ENCODE measurements at regions not wholly inside any gene's neighbourhood (a gene's known extent, or its start where the extent isn't known, plus 50 kb on each side); places are given as distances from the start of the nearest gene placed in this dataset.

GRCh38 chr20:40926928-40927327 is 101.7 kb upstream of the TOP1 start:
- TF ChIP-seq CTCF (IDR thresholded peaks at IDR 0.05), result no peak
- DNase-seq (ENCODE audit: low spot score), result no peak
- H3K27ac ChIP-seq, result no peak overlapping the region
- H3K4me3 ChIP-seq, result no peak overlapping the region

GRCh38 chr20:40930561-40930960 is 98.1 kb upstream of the TOP1 start:
- DNase-seq (ENCODE audit: low spot score), result no peak
- Histone ChIP-seq H3K4me3 (no peak overlapping the region), H3K27ac (no peak overlapping the region)
- no peak for TF ChIP-seq CTCF (IDR thresholded peaks at IDR 0.05)

- DNase-seq (ENCODE audit: low spot score), result no peak
- TF ChIP-seq CTCF (IDR thresholded peaks at IDR 0.05), result no peak
- Histone ChIP-seq H3K27ac (no peak overlapping the region), H3K4me3 (no peak overlapping the region)
Observed at GRCh38 chr20:40931410-40932044, 97.1 kb upstream of the TOP1 start.

GRCh38 chr20:40932436-40932835 is 96.2 kb upstream of the TOP1 start:
- no peak overlapping the region for H3K4me3 ChIP-seq
- no peak for TF ChIP-seq CTCF (IDR thresholded peaks at IDR 0.05)
- H3K27ac ChIP-seq, result no peak overlapping the region
- DNase-seq (ENCODE audit: low spot score), result no peak

GRCh38 chr20:40933758-40934157 is 94.9 kb upstream of the TOP1 start:
- Histone ChIP-seq H3K4me3 (no peak overlapping the region), H3K27ac (no peak overlapping the region)
- no peak for TF ChIP-seq CTCF (IDR thresholded peaks at IDR 0.05)
- no peak for DNase-seq (ENCODE audit: low spot score)

GRCh38 chr20:40938020-40938419 is 90.6 kb upstream of the TOP1 start:
- Histone ChIP-seq H3K4me3 (no peak overlapping the region), H3K27ac (no peak overlapping the region)
- no peak for DNase-seq (ENCODE audit: low spot score)
- TF ChIP-seq CTCF (IDR thresholded peaks at IDR 0.05), result no peak

- TF ChIP-seq CTCF (IDR thresholded peaks at IDR 0.05), result no peak
- no peak for DNase-seq (ENCODE audit: low spot score)
- Histone ChIP-seq H3K27ac (no peak overlapping the region), H3K4me3 (no peak overlapping the region)
Observed at GRCh38 chr20:40939667-40940066, 89.0 kb upstream of the TOP1 start.
